HG03108 (cell line): ENCODE measurements at regions not wholly inside any gene's neighbourhood (a gene's known extent, or its start where the extent isn't known, plus 50 kb on each side); places are given as distances from the start of the nearest gene placed in this dataset.

ENCODE experiments used
- ATAC-seq: cut with Tn5 transposase; IDR thresholded peaks from one replicate; pipeline ENCODE4 v1.9.1; 2021; ENCODE audit warnings: moderate library complexity; ENCODE audit not compliant: unreplicated experiment

DNA sequence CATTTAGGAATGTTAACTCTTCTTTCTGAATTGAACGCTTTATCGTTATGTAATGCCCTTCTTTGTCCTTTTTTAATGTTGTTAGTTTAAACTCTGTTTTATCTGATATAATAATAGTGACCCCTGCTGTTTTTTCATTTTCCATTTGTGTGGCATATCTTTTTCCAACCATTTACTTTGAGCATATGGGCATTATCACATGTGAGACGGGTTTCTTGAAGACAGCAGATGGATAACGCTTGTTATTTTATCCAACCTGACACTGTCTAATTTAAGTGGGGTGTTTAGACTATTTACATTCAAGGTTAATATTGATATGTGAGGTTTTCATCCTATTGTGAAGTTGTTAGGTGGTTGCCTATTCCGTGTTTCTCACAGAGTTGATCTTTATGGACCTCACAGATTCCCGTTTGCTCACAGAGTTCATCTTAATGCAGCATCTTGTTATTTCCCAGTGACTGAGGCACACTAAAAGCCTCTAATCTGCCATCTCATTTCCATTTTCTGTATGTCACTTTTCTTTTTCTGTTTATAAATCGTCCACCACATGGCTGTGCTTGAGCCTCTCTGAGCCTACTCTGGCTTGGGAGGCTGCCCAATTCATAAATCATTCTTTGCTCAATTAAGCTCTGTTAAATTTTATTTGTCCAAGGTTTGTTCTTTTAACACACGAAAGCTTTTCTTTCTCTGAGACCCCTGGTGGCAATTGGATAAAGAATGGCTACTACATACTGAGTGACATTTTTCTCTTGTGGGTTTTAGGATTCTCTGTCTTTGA, 286.2 kb downstream of the HTR7 start:
- ATAC-seq: no peak

- no peak for ATAC-seq
Observed at GRCh38 chr10:90575125-90575524, 282.7 kb downstream of the HTR7 start.

DNA sequence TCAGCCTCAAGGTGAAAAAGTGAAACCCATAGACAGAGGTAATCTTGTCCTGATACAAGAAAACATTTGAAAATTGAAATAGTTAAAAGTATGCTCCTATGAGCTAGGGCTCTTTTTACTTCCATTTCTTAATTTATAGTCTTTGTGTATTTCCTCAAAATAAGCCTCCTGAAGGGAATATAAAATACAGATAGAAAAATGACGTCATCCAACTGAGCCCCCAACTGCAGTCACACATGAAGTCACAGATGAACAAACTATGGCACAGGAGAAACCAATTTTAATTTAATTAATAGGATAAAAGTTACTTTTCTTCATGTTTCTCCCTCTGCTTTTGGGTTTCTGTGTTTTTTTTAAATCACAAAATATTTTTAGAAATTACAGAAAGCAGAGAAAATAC, 280.3 kb downstream of the HTR7 start:
- ATAC-seq: no peak

DNA sequence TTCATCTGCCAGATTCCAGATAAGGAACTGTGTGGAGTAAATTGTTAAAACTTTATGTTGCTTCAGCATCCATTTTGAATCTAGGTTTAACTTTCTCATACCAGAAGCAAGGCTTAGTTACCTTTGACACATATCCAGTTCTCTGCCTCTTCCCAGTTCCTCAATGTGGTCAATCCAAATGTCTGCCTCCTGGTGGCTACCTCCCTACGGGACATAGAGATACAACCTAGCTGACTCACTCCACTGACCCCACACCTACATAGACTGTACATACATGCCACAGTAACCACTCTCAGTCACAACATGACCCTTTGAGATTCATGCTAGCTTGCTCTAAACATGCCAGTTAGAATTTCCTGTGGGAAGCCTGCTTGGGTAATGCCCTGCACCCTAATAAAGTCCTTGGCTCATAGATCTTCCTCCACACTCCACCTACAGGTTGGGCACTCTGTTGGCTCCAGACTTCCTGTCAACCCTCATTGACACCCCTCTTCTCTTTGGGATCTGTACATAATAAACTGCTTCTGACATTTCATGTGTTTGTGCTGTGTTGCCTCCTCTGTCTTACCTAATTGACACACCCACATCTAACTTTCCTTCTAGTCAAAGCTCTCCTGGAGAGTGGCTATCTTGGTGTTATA, 278.1 kb downstream of the HTR7 start:
- ATAC-seq: no peak

GRCh38 chr10:90583416-90583815, 274.4 kb downstream of the HTR7 start:
- no peak for ATAC-seq

DNA sequence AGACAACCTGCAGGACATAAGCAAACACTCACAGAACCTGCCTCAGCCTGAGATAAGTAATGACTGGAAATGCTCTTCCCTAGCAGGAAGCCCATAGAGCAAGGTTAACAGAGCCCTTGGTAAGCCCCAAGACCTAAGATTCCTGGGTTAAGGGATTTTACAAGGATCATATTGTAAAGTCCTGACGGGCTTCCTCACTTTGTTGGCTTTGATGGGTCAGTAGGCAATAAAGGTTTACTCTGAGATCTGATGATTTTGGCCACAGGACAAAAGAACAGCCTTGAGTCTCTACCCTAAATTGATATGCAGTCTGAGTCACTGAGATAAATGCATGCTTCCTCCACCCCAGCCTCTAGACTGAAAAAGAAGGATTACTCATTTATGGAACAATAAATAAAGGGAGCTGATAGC, 270.8 kb downstream of the HTR7 start:
- ATAC-seq: no peak

- no peak for ATAC-seq
Observed at GRCh38 chr10:90587561-90587960, 270.3 kb downstream of the HTR7 start.

DNA sequence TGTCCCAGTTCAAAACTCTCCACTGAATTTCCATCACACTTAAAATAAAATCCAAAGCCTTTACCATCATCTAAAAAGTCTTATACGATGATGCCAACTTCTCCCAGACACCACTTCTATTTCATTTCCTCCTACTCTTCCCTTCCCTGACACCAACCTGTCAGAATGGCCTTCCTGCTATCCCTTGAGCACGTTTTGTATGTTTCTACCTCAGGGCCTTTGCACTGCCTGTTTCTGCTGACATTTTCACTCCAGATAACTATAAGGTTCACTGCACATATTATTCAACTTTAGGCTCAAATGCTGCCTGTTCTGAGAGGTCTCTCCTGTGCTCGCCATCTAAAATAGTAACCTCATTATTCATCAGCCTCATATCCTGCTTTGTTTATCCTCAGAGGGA, 269.6 kb downstream of the HTR7 start:
- ATAC-seq: no peak

- no peak for ATAC-seq
Observed at GRCh38 chr10:90589825-90590224, 268.0 kb downstream of the HTR7 start.

GRCh38 chr10:90591629-90592028, 266.2 kb downstream of the HTR7 start:
- no peak for ATAC-seq

- ATAC-seq: no peak
Observed at GRCh38 chr10:90592638-90593302, 265.1 kb downstream of the HTR7 start.

DNA sequence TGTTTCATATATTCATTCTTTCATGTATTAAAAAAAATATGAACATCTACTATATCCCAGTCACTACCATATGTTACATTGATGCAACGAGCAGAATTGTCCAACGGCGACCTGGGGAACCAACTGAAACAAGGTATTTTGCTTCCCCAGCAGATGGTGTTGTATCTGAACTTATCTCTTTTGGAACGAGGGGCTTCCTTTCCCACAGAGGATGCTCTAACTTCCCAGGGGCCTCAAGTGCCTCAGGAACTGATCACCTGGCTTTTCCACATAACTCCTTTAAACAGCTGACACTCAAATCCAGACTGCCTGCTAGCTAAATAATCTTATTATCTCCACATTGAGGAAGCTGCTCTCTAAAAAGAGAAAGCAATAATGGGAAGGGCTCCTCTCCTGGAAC, 259.3 kb downstream of the HTR7 start:
- ATAC-seq: no peak

DNA sequence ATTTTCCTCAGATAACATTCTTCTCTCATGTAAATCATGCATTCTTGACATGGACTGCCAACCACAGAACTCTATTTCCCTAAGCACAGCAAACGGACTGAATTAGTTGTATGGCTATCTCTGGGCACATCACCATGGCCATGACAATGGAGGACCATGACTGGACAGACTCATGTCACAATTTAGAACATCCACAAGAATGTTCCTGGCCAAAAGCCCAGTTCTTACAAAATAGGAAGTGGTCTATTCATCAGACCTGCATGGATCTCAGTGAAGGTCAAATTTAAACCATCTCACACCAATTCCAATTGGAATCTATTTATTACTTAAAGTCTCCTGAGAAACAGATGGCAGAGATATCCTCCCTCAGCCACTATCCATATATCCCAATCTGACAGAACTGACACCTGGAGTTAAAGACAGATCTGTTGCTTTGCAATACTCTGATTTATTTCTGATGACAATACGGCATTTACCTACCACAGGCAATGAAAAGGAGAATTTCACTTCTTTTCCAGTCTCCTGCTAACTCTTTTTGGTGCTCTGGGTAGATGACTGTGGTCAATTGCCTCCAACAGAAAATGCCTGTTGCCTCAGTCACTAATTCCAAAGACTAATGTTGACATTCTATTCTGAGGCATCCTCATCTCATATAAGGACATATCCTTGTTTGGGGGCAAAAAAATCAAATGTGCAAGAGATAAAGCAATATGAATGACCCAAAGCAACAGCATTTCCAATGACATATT, 254.8 kb downstream of the HTR7 start:
- no peak for ATAC-seq

DNA sequence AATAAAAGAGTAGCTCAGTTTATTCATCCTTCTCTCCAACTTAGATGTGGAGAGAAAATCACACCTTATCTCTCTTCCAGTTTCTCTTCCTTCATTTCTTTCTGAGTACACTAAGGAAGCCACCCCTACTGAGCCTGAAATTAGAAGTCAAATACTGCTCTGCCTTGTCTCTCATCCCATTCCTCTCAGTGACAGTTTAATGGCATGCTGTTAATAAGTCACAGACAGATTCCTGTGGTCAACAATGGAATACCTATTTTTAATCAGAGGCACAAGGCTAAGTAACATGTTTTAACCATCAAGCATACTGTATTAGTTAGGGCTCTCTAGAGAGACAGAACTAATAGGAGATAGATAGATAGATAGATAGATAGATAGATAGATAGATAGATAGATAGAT, 253.2 kb downstream of the HTR7 start:
- ATAC-seq: no peak

GRCh38 chr10:90605506-90605905, 252.3 kb downstream of the HTR7 start:
- no peak for ATAC-seq

- ATAC-seq: no peak
Observed at GRCh38 chr10:90612276-90612675, 245.6 kb downstream of the HTR7 start.

DNA sequence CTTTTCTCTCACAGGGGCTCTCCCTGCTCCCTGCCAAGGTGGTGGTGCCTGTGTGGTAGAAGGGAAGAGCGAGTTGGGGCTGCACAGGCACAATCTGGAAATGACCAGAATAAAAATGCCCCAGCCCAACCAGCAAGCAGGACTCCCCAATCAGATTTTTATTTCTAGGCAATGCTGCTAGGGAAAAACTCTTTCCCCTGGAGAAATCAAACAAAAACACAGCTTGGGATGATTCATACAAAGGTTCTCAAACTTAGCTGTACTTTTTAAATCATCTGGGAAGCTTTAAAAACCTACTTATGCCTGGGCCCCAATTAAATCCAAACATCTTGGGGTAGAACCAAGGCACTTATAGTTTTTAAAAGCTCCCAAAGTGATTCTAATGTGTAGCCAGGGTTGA, 243.2 kb downstream of the HTR7 start:
- no peak for ATAC-seq

- ATAC-seq: no peak
Observed at GRCh38 chr10:90621577-90621976, 236.3 kb downstream of the HTR7 start.

- no peak for ATAC-seq
Observed at GRCh38 chr10:90635111-90635765, 222.6 kb downstream of the HTR7 start.

GRCh38 chr10:90640756-90641155, 217.1 kb downstream of the HTR7 start:
- no peak for ATAC-seq

DNA sequence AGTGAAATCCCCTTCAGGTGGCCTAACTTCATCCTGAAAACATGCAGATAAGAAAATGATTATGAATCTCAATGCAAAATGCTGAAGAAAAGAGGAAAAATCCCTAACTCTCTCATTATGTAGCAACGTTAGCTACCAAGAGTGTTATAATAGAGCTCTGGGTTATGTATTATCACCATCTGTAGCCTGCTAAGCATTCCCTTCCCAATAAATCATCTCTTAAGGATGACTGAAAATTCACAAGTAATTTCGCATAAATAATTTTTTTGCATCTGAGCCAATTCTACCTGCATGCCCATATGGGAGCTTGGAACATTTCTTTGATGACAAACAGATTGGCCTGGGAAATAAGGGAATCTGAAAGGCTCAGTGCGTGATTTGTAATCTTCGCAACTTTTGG, 216.1 kb downstream of the HTR7 start:
- ATAC-seq: no peak
